GM18870 (cell line): ENCODE measurements at regions not wholly inside any gene's neighbourhood (a gene's known extent, or its start where the extent isn't known, plus 50 kb on each side); places are given as distances from the start of the nearest gene placed in this dataset.
"Not testable (repeated sequence)": the region's sequence is repeated elsewhere in the genome, so short reads cannot be mapped to it uniquely, and the experiment has no call there.

Experiments
- ATAC-seq: cut with Tn5 transposase; IDR thresholded peaks from one replicate; pipeline ENCODE4 v1.9.1; 2021; ENCODE audit warnings: moderate library complexity; ENCODE audit not compliant: unreplicated experiment

DNA sequence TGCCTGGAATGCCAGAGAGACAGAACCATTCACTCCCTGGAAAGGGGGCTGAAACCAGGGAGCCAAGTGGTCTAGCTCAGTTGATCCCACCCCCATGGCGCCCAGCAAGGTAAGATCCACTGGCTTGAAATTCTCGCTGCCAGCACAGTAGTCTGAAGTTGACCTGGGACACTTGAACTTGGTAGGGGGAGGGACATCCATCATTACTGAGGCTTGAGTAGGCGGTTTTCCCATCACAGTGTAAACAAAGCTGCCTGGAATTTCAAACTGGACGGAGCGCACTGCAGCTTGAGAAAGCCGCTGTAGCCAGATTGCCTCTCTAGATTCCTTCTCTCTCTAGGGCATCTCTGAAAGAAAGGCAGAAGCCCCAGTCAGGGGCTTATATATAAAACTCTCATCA, 310.7 kb upstream of the DPPA4 start:
- ATAC-seq: no peak

DNA sequence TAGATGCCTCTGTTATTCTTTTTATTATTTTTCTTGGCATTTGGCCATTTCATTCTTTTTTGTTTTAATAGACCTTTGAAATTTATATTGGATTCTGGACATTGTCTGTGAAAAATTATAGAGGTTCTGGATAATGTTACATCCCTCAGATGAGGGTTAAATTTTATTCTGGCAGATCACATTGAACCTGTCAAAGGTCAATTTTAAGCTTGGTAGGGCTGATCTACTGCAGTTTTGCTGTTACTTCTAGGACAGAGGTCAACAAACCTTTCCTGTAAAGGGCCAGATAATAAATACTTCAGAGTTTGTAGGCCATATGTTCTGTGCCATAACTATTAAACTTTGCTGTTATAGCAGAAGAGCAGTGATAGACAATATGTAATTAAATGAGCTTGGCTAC, 318.9 kb upstream of the DPPA4 start:
- ATAC-seq: no peak

DNA sequence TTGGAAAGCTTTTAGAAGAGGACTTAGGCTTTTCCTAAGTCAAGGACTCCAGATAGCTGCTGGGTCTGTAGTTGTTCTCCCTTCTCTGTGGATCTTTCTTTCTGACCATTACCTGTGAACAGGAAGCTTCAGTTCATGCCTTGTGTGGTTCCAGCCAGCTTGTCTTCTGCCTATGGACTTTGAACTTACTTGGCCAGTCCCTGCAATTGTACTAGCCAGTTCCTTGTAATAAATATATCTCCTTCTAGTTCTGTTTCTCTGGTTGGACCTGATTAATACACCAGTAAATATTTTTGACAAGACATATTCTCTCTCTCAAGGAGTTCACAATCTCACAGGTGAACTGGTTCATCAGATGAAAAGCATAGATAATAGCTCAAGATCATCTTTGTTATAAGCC, 341.3 kb upstream of the DPPA4 start:
- no peak for ATAC-seq

DNA sequence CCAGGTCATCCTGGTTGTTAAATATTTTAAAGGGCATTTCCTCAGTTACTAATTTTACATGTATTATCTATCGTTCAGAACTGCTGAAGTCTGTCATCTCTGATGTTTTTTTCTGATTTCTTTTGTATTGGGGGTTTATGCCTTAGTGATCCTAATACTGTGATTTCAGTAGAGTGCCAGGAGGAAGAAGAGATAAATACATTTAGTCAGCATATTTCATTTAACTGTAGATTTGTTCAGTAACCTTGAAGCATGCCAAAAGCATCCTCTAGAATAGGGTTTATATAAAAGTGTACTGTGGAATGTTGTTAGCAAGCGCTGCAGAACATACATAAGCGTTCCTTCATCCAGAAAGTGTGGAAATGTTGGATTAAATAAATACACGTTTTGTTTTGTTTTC, 342.3 kb upstream of the DPPA4 start:
- no peak for ATAC-seq

DNA sequence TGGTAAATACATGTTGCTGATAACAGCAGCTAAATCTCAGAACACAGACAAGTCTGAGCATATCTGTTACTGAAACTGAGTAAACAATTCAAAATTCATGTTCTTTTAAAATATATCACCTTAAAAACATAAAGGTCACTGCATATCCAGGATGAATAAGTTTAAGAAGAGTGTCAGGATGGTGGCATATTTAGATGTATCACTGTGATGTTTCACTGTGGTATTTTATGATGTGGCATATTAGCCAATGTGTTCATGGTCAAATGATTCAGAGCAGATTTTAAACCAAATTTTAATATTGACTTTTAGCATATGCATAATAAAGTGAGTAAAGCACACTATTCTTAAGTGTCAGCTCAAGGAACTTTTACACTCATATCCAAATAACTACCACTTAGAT, 346.4 kb upstream of the DPPA4 start:
- ATAC-seq: no peak

DNA sequence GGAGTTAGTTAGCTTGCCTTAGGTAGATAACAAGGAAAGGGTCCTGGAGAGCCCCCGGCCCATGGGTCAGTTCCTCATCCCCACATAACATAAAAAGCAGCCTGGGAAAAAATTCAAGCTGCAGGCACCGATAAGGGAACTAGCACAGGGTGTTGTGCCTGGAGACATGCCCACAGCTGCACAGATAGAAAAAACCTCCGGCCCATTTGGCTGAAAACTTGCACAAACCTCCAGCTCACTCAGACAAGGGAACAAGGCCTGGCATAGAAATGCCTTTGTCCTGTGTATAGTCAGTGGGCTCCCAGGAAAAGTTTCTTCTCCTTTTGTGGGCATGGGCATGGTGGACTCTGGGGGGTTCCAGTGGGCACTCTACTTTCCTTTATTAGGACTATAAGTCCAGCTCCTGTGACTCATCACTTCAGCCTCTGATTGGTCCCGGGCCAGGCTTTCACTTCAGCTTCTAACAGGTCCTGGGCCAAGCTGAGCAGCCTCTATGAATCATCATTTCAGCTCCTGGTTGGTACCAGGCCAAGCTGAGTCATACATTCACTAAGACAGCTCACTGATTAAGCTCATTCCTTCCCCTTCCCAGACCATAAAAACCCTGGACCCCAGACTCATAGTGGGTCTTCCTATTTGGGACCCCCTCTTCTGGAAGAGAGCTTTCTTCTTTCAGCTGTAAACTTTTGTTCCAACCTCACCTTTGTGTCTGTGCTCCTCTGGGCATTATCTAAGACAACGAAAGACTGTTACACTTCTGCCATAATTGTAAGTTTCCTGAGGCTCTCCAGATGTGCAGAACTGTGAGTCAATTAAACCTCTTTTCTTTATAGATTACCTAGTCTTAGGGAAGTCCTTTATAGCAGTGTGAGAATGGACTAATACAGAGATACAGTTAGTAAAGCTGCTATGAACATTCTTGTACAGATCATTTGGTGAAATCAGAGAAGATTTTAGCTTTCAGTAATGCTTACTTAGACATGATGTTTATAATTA, 348.0 kb upstream of the DPPA4 start:
- no peak for ATAC-seq

DNA sequence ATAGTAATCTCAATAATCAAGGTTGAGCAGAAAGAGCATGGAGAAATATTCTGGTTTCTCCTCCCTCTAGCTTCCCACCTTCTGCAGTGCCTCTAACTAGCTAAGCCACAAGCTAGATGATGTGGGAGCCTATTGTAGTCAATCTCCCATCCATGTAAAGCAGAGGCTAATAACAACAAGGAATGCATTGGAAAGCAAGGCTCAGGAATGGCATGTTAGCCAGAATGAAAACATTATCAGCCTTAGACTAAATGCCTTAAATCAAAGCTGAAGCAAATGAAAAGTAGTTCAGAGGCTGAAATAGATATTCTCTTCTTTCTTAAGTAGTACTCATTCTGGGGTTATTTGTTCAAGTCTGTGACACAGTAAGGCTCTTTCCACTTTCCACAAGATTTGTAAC, 350.3 kb upstream of the DPPA4 start:
- no peak for ATAC-seq

DNA sequence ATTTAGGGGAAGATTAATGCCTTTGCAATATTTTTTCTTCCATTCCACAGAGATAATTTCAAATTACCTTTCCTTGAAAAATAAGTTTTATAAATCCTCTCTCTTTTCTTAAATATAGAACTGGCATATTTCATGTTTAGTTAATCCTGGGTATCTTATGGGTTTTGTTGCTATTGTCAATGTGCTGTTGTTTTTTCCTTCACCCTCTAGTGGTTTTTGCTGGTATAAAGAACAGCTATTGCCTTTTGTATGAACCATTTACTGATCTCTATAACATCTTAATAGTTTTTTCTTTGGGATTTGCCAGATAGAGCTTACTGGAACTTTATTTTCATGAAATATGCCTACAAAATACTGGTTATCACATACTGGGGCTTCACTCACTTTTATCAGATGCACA, 359.6 kb upstream of the DPPA4 start:
- ATAC-seq: no peak

DNA sequence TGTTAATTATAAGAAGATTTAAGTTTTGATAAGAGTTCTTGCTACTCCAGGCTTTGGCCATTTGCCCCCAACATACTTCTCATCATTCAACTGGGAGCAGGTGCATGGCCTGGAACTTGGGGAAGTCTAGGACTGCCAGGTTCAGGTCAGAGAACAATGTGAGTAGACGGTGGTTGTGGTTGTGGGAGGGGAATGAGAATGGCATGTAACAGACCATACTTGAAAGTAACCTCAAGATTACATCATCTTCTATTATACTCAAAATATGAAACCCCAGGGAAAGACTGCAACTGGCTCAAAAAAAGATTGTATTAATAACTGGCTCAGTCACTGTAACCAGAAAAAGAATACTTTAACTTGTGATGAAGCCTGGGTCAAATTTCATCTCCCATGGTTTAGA, 364.9 kb upstream of the DPPA4 start:
- ATAC-seq: peak; percentile 95

DNA sequence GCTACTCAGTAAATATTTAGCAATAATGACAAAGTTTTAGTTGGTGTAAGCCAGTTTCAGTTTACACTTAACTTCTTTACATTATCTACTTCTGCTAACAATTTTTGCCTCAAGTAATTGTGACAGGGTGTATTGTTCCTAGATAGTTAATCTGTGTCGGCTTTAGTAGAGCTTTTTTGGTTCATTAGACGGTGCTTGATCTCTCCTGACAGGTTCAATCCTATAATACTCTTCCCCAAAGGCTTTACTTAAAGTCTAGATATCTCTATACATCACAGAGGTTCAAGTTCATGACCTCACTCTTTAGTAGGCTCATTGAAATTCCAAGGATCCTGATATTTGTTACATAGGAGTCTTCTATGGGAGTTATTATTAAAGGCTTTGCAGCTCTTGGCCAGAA, 365.6 kb upstream of the DPPA4 start:
- ATAC-seq: no peak

DNA sequence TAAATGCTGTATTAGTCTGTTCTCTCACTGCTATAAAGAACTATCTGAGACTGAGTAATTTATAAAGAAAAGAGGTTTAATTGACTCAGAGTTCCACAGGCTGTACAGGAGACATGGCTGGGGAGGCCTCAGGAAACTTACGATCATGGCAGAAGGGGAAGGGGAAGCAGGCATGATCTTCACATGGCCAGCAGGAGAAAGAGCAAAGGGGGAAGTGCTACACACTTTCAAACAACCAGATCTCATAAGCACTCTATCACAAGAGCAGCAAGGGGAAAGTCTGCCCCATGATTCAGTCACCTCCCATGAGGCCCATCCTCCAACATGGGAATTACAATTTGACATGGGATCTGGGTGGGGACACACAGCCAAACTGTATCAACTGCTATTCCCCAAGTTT, 367.8 kb upstream of the DPPA4 start:
- ATAC-seq: not testable (repeated sequence)

DNA sequence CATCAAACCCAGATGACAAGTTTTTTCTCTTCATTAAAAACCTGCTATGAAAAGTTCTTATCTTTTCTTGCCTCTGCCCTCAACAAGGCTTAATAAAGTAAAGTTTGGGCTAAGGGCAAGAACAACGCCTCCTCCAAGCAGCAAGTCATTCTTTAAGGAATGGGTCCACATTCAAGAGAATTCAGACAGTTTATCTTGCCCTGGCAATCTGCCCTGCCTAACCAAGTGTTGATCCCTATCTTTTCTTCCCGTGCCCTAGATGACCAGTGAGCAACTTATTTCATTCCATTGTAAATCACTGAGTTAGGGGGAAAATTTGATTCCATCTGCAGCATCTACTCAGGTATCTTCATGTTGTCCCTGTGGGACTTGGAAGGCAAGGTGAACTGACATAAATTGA, 370.3 kb upstream of the DPPA4 start:
- no peak for ATAC-seq

DNA sequence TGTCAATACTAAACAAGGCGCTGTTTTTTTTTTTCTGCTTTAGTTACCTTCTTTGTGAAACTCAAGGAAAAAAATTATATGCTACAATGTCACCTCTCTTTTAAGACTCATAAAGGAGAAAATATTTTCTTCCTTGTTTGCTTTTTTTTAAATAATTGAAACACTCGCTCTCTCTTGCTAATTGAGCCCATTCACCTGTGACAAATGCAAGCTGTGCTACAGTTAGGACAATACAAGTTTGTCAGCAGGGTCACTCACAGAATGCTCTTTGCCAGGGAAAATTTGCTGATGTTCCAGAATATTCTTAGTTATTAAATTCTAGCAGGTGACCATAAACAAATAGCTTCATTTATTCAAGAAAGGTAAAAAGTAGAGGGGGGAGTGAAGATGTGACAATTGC, 375.9 kb upstream of the DPPA4 start:
- ATAC-seq: no peak

DNA sequence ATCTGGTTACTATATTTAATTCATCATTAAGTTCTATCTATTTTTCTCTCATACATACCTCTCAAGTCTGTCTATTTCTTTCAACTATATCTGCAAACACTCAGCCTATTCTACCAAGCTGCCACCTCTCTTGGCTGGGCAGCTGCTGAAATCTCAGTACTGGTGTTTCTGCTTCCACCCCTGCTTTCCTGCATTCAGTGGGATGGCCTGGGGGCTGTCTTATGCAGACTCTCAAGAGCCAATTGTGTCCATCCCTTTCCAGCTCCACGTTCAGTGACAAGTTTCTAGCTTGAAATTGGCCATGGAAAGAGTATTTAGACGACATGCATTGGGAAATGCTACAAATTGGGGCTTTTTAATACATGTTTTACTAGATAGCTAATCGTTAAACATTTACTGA, 378.4 kb upstream of the DPPA4 start:
- ATAC-seq: no peak

DNA sequence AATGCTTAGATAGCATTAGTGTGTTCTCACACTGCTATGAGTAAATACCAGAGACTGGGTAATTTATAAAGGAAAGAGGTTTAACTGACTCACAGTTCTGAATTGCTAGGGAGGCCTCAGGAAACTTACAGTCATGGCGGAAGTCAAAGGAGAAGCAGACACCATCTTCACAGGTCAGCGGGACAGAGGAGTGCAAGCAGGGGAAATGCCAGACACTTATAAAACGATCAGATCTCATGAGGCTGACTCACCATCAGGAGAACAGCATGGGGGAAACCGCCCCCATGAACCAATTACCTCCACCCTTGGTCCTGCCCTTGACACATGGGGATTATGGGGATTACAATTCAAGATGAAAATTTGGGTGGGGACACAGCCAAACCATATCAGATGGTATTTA, 381.5 kb upstream of the DPPA4 start:
- ATAC-seq: no peak

DNA sequence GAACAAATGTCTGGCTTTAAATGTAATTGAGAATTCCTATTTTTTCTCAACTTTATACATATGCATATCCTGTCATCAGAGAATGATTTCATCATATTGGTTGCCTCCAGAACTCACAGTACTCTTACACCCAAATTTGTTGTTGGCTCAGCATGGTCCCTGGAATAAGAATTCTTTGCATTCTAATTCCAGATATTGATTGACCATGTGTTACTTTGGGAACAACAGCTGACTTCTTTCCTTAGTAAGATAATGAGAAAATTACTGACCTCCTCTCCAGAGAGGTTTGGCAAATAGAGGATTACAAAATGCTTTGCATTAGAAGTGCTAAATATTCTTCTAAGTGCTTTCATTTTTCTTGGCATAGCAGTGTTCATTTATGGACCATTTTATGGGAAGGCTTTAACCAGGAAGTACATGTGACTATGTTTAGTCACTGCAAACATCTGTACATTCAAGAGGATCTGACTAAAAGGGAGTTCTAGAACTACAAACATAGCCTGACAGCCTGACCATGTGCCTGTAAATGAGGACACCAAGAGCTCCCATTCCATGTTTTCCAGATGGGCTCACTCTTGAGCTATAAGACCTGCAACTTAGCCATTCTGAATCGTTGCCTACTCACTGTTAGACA, 391.6 kb upstream of the DPPA4 start:
- ATAC-seq: no peak

DNA sequence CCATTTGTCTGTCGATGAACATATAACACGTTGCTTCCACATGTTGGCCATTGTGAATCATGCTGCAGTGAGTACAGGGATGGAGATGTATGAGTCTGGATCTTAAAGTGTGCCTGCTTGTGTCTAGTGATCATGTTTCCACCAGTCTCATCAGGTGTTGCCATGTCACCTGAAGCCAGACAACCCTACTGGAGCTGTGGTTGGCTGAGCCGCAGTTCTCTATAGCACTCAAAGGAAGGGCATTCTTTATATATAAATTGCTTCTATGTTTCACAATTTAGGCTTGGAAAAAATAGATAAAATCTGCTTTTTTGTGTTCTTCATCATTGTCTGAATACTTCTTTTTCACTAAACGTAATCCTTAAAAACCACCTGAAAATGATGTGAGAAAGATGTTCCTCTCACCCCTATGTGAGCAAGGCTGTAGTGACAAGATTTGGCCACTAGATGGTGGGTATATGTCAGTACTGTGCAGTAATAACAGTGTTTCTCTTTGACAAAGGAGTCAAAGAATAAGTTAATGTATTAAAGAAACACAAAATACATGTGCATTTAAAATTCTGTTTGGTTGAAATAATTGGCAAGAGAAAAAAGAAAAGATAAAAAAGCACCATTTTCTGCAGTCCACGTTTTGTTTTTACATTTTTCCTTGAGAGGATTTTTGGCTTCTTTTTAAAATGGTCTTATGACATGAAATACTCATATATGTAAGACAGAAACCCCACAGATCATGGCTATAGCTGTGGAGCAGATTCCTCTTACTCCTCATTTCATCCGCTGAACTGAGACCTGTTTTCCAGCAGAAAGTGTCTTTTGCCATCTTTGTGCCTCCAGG, 394.5 kb upstream of the DPPA4 start:
- peak; percentile 91 for ATAC-seq

DNA sequence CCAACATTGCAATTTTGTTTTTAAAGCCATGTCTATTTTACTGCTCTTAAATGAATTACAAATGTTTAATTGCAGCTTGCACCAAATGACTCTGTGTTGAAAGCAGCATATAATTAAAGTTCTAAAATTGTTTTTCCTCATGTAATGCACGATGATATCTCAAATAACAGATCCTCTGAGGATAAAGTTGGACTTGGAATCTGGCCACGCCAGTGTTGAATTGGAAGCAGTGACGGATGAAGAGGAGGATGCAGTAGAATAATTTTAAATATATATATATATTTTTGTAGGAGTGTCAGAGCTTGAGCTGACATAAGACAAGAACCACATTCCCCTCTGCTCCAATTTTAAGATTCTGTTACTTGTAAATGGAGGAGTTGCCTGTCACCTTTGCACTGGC, 406.6 kb upstream of the DPPA4 start:
- ATAC-seq: no peak

DNA sequence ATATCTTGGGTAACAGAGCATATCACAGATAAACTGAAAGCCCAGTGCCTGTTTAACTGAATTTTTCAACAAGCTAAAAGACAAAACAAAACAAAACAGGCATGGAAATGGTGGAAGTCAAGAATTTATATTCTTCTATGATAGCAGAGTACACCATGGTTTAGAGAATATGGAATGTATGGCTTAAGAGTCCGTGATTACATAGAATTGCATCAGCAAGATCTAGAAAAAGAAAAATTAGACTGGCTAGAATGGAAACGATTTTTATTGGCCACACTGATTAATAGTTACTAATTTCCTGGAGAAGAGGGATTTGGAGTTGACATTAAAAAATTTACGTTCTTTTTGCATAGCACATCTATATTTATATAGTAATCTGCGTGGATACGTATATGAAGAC, 435.2 kb upstream of the DPPA4 start:
- ATAC-seq: no peak

DNA sequence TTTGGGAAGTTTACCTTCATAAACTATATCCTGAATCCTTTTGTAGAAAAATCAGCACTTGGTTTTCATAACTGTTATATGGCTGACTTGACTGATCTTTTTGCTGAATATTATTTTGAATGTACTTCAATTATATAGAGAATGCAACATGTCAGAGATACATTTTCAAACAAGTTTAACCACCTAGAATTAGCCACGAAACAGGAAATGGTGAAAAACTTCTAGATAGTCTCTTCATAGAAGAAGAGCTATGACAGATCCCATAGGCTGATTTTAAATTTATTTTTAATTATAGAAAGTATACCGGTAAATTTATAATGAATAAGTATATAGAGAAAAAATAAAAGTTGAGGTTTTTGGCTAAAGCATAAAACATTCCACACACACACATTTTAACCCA, 436.8 kb upstream of the DPPA4 start:
- no peak for ATAC-seq

DNA sequence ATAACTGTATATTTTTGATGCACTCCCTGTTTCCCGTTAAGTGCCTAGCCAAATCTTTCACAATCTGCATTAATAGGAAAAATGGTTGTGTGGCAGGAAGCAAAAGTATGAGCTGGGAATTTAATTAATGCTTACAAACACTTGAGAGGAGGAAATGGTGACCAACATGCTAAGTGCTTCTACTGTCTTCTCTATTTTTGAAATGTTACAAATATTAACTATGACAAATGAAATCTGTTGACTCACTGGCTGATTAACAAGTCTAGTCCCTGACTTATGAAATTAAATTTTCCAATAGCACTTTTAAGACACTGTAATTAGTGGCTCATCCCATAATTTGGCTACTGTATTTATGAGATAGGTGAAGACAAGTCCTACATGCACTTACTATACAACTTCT, 446.9 kb upstream of the DPPA4 start:
- ATAC-seq: no peak
